GM18517 (cell line): ENCODE measurements at regions not wholly inside any gene's neighbourhood (a gene's known extent, or its start where the extent isn't known, plus 50 kb on each side); places are given as distances from the start of the nearest gene placed in this dataset.
"Not testable (repeated sequence)": the region's sequence is repeated elsewhere in the genome, so short reads cannot be mapped to it uniquely, and the experiment has no call there.

ENCODE experiments used
- ATAC-seq: cut with Tn5 transposase; IDR thresholded peaks from one replicate; pipeline ENCODE4 v1.9.1; 2021; ENCODE audit warnings: mild to moderate bottlenecking, moderate library complexity; ENCODE audit not compliant: unreplicated experiment

- ATAC-seq: no peak
Observed at GRCh38 chr5:17951392-17952169, 317.3 kb downstream of the TAF11L14 start.

- no peak for ATAC-seq
Observed at GRCh38 chr5:17952231-17952630, 318.0 kb downstream of the TAF11L14 start.

- ATAC-seq: no peak
Observed at GRCh38 chr5:17964067-17964466, 329.8 kb downstream of the TAF11L14 start.

GRCh38 chr5:17966640-17967402 lies 332.6 kb downstream of the TAF11L14 start:
- ATAC-seq: no peak

GRCh38 chr5:17976404-17976803 lies 342.1 kb downstream of the TAF11L14 start:
- ATAC-seq: no peak

GRCh38 chr5:17978954-17979353 lies 344.7 kb downstream of the TAF11L14 start:
- ATAC-seq: no peak

- ATAC-seq: not testable (repeated sequence)
Observed at GRCh38 chr5:17982626-17983025, 348.4 kb downstream of the TAF11L14 start.

- no peak for ATAC-seq
Observed at GRCh38 chr5:17989036-17989435, 354.8 kb downstream of the TAF11L14 start.

GRCh38 chr5:17989567-17990563 lies 355.6 kb downstream of the TAF11L14 start:
- no peak for ATAC-seq

- no peak for ATAC-seq
Observed at GRCh38 chr5:17991775-17992174, 357.5 kb downstream of the TAF11L14 start.

- no peak for ATAC-seq
Observed at GRCh38 chr5:17992291-17992690, 358.0 kb downstream of the TAF11L14 start.

- no peak for ATAC-seq
Observed at GRCh38 chr5:17995997-17996396, 361.7 kb downstream of the TAF11L14 start.

GRCh38 chr5:17999858-18000257 lies 365.6 kb downstream of the TAF11L14 start:
- no peak for ATAC-seq

- no peak for ATAC-seq
Observed at GRCh38 chr5:18000744-18001143, 366.5 kb downstream of the TAF11L14 start.

GRCh38 chr5:18003312-18003711 lies 369.1 kb downstream of the TAF11L14 start:
- ATAC-seq: no peak

- ATAC-seq: no peak
Observed at GRCh38 chr5:18003784-18004183, 369.5 kb downstream of the TAF11L14 start.

GRCh38 chr5:18006235-18006634 lies 372.0 kb downstream of the TAF11L14 start:
- not testable (repeated sequence) for ATAC-seq

- no peak for ATAC-seq
Observed at GRCh38 chr5:18008940-18009339, 374.7 kb downstream of the TAF11L14 start.

- ATAC-seq: no peak
Observed at GRCh38 chr5:18010053-18010452, 375.8 kb downstream of the TAF11L14 start.

GRCh38 chr5:18018472-18018871 lies 384.2 kb downstream of the TAF11L14 start:
- no peak for ATAC-seq

GRCh38 chr5:18023275-18023674 lies 389.0 kb downstream of the TAF11L14 start:
- ATAC-seq: no peak
